GM21367 (cell line): ENCODE measurements at regions not wholly inside any gene's neighbourhood (a gene's known extent, or its start where the extent isn't known, plus 50 kb on each side); places are given as distances from the start of the nearest gene placed in this dataset.

ENCODE experiments used
- ATAC-seq: cut with Tn5 transposase; IDR thresholded peaks from one replicate; pipeline ENCODE4 v1.9.1; 2021; ENCODE audit not compliant: unreplicated experiment

DNA sequence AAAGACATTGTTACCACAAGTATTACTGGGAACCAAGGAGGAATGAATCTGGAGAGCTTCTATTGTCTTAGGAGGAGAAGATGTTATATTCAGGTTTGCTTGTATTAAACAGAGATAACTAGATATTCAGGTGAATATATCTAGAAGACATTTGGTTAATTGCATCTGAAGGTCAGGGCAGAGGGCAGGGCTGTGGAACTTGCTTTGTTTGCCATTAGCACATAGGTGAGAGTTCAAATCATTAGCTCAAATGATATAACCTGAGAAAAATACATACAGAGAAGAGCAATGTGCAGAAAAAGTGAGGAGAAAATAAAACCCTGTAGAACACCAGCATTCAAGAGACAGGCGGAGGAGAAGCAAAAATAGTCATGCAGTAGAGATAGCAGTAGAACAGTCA, 116.8 kb downstream of the DNAJB9 start:
- ATAC-seq, result no peak

DNA sequence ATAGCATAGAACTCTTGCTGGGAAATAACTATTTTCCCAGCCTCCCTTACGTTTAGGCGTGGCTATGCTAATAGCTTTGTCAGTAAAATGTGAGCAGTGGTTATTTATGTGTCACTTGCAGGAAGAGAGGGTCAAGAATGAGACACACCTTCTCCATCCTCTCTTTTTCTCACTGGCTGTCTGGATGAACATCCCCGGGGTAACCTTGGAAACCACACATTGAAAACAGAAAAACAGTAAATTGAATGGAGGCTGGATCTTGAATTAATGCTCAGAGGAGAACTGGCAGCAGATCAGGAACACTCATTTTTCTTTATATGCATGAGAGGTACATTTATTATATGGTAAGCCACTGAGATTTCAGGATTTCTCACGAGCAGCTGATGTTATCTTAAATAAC, 127.6 kb downstream of the DNAJB9 start:
- ATAC-seq, result no peak

DNA sequence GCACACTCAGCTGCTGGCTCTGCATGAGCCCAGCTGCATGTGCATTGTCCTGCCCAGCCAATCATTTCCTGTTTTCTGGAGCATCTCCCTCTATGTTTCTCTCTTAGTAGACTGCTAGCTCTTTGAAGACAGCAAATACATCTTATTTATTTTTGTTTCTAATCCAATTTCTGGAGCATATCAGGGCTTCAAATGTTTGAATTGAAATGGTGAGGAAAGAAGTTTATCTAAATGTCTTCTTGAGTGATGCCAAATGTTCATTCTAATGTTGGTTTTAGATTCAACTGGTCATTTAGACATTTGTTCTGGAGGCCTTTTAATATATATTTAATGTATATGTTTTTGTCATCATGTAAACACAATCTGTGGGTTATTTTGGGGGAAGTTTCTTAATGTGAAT, 141.9 kb downstream of the DNAJB9 start:
- no peak for ATAC-seq

DNA sequence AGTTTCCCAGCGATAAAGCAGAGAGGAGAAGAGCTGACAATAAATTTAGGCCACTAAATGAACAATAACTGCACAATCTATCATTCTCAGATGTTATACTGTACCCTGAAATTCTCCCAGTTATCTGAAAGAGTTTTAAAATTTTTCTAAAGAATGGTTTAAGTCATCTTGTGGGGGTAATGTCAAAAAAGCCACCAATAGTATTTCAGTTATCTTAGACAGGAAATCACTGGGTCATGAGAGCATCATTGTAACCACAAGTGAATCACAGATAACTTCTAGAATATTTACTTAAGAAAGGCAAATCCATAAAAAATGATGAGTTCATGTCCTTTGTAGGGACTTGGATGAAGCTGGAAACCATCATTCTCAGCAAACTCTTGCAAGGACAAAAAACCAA, 147.1 kb downstream of the DNAJB9 start:
- no peak for ATAC-seq

DNA sequence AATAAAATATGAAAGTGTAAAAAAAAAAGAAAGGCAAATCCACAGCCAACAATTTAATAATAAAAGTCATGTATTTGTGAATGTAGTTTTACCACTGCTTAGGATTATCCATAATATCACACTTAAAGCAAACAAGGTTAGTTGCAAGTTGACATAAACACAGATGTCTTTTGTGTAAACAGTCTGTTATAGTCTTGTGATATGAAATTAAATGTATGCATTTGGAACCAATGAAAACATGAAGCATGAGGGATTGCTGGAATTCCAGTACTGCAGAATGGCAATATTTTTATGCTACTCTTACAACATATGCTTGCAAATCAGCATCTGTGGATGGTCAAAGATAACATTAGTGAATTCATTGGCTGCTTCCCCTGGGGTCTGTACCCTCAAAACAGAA, 148.1 kb downstream of the DNAJB9 start:
- no peak for ATAC-seq

DNA sequence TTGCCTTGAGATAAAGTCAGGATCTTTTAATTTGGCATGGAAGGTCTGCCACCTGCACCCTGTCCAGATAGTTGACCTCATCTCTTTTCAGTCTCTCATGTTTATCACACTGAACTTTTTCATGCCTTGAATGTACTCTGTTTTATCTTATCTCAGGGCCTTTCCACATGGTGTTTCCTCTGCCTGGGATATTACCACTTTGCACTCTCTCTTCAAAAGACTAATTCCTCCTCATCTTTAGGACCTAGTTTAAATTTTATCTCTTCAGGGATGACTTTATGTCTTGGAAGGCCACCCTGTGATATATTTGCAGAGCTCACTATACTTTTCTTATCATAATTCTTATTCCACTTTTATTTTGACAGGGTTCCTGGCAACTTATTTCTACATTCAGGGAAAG, 150.0 kb downstream of the DNAJB9 start:
- ATAC-seq, result no peak

DNA sequence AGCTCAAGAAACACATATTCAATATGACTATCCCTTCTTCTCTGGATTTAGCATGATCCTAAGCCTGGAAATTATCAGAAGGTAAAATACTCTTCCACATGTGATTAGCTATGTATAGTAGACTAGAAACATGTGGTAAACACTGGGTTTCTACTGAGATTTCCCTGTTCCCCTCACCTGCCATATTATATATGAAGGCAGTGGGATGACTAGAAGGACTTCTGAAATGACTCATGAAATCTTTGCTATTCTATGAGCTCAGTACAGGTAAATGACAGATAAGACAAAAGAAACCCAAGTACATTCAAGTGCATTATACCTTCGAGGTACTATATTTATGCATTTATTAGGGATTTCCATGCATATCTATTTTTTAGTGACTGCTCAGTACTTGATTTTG, 152.9 kb downstream of the DNAJB9 start:
- no peak for ATAC-seq

DNA sequence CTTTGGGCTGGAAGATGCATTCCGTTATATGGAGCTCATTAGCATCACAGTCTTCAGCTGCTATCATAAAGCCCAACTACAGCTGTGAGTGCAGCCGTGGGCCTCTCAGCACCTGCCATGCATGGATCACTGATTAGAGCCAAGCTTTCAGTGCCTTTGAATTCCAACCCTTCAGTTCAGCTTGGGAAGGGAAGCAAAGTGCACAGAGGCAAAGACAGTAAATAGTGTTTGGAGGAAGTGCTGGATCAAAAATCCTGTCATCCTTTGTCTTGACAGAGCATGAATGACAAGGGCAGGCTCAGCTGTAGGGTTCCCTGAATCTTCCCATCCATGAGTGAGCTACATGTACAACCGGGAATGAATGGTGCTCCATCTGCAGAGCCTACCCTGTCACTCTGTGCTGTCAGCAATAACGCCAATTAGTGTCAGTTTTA, 153.7 kb downstream of the DNAJB9 start:
- no peak for ATAC-seq

DNA sequence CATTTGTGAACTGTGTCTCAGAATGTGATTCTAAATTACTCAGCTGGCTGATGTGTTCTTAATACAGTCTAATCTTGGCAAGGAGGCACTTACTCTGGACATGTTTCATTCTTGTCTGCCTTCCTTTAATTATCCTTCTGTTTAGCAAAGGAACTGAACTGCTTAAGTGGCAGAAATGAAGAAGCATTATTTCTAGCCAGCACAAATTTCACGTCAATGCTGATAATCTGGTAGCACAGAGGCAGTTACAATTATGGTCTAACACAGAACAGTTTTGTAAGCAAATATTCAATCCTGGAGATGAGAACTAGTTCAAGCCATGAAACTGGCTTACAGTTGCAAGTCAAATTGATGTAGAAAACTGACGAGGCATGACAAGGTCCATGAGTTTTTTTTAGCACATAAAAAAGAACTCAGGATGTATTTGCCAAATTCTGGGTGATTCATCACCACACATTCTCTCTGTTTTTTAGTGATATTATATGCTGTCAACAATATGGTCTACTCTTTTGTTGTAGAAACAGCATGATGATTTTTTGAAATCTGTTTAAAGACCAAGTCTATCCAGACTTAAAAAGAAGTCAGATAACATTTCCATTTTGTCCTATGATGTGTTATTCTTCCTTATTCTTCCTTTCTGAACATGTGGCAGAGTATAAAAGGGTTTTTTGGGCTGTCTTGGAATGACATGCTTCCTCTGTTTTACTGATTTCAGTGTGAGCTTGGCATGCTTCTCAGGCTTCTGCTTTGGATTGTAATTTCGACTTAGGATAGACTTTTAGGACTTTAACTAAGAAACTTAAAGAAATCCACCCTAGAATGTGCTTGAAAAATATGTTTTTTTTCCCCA, 154.8 kb downstream of the DNAJB9 start:
- no peak for ATAC-seq

DNA sequence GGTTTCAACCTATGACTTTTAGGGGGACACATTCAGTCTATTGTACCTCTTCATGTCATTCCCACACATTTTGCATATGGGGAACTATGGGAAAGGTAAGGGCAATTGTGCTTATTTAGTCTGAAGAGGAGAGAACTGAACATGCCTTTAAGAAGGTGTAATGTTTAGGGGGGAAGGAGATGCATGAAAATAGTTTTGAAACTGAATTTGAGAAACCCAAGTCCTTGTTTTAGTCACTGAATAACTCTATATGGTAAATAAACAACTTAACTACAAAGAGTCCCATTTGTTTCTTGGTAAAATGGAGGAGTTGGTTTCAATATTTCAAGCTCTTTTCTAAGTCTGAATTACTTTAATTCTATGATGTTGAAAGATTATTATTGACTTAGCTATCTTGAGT, 166.1 kb downstream of the DNAJB9 start:
- ATAC-seq, result no peak

DNA sequence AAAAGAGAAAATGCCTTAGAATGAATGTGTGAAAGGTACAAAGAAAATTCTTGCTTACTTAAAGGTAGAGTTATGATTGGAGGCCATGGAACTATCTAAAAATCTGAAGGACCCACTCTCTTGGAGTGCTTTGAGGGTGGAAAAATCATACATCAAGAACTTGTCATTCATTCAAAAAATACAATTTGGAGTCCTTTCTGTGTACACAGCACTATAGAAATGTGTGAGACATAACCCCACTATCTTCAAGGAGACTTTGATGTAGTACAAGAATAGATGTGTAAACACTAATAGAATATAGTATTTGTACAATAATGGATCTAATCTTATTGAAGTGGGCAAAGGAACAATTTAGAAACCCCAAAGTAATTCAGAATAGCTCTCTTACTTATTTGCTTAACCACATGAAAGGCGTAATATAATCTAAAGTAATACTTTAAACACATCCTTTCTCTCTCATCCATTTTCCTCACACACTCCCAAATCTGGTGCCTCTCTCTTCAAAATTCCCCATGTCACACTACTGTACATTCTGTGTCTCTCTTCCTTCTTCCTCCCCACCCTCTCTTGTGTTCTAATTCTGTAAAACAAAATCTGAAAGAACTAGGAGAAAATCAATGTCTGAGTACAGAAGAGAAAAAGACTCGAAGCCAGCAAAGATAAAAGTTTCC, 166.7 kb downstream of the DNAJB9 start:
- no peak for ATAC-seq

DNA sequence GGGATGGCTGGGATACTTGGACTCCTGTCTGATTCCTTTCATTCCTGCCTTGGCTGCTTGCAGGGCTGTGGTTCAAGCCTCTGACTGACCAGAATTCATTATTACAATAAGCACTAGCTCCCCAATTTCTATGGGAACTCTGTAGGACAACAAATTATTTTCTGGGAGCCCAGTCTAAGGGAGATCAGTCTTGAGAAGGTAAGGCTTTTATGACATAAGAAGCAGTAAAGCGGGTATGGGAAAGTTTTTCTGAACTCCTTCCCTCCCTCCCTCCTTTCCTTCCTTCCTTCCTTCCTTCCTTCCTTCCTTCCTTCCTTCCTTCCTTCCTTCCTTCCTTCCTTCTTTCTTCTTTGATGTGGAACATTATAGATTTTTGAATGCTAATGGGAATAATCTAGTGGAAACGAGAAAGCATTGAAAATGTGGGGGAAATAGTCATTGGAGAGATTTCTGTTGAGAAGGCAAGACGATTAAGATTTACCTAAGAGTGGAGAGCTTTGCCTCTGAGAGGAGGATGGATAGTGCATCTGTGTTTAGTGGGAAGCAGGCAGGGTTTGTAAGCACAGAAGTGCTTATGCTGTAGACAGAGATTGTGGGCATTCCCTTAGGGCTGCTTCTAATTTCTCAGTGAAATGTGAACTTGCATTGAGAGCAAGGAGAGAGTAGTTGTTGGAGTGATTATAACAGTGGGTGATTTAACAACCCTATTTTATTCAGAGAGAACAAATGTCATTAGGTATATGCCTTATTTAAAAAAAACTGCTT, 201.5 kb downstream of the DNAJB9 start:
- ATAC-seq, result no peak

DNA sequence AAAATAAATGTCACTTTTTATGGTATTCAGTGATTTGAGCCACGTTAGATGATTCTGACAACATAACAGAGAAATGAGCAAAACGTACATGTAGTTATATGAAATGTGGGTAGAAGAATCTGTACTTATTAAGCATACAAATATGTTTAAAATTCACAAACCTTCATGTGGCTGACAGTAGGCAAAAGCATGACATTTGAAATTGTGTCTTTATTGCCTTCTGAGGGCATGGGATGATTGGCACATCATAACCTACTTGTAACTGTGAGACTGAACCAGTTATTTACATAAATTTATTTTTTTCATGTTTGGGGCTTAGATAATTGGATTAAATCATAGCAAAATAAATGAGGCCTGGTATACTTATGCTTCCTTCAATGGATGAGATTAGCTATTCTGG, 202.2 kb downstream of the DNAJB9 start:
- ATAC-seq, result no peak

DNA sequence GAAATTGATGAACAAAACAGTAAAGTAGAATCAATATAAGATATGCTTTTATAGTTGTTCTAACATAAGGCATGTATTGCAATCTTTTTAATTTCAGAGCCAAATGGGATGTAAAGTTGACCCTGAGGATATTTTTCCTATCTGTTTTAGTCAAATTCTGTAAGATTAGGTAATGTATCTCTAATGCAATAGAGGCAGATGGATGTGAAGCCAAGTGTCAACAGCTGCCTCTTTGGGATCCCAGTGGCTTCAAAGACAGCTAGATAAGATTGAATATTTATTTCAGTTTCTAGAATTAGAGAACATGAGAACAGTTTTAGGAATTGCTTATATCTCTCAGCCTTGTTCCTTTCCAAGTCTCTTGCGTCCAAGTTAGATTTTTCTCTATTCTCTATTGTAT, 208.3 kb downstream of the DNAJB9 start:
- ATAC-seq, result no peak

DNA sequence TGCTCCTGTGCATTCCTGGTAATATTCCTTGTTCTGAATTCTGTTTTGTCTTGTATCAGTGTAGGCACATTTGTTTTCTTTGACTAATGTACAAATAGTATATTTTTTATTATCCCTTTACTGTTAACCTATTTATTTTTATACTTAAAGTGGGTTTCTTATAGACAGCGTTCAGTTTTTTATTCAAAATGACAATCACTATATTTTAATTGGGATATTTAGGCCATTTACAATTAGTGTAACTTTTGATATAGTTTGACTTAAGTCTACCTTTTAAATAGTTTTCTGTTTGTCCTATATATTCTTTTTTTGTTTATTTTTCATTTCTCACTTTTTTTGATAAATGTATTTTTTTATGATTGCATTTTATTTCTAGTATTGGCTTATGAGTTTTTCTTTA, 219.8 kb downstream of the DNAJB9 start:
- no peak for ATAC-seq

DNA sequence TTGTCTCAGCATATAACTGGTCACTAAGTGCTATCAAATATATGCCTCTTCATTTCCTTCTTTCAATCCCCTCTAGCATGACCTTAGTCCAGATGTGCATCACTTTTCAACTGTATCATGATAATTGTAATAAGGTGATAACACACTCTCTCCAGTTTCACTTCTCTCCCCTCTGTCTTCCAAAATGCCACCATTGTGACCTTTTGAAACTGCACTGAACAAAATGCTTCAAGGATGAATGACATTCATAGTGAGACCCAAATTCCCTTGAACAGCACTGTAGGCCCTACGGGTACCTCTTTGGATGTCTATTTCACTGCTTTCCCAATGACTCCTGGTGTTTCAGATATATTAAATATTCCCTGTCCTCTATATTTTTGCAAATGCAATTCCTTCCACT, 224.8 kb downstream of the DNAJB9 start:
- no peak for ATAC-seq

DNA sequence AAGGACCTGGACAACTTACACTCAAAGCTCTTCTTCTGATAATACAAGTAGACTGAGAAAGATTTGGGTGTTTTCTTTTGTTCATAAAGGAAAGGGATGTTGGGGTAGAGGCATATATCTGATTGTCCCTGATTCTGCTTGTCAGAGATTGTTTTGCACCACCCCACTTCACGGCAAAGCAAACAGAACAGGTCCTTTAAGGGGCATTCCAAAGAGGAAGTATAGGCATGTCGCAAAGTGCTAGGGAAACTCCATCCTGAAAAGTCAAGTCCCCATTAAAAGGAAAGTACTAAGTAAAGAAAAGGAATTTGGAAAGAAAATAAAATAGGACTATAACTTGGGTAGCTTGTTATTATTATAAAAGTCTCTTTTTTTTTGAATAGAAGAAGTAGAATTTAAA, 233.0 kb downstream of the DNAJB9 start:
- ATAC-seq, result no peak

DNA sequence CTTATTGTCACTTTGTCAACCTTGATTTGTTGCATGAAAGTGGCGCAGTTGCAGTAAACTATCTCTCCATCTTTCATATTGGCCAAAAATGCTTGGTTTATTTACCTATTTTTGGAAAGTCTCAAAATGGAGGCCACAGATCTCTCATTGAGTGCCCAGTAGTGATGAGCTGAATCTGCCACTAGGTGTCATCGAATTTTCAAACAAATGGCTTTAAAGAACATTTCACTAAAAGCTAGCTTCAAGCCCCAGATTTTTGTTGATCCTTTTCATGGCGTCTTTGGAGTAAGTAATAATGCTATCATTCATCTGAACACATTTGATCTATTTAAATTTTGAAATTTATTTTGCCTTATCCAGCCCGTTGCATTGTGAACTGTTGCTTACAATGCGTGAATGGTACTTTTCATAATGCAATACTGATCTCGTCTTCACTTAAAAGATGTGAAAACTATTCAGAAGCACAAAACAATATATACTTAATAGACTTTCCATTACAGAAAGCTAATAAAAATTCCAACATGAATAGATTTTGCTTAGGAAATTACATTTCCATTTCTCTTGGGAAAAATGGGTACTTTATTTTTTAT, 236.2 kb downstream of the DNAJB9 start:
- peak; percentile 64 for ATAC-seq

DNA sequence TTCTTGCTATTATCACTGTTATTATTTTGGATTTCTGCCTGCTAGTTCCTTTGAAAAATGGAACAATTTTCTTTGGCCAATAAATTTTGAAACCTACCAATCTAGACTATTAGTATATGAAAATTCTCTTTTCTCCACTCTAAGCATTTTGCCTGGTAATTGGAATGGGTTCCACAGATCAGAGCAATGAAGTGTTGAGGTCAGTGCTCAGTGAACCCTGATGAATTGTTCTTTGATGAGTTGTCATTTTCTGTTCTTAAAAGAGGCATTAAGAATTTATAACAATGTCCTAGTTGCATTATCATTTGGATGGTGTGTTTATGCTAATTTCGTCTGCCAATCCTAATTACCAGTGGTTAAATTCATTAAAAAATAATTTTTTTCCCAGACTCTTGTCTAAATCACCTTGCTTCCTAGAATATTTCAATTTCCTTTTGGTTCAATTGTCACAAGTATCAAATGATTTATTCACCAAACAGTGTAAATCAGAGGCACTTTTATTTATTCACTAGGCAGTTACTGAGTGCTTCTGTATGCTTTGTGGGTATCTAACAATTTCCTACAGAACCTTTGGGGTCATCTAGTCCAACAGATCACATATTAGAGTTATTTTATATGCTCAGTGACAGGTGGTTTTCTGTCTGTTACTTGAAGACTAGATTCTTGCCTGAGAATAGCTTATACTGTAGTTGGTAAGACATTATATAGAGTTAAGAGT, 239.0 kb downstream of the DNAJB9 start:
- no peak for ATAC-seq

DNA sequence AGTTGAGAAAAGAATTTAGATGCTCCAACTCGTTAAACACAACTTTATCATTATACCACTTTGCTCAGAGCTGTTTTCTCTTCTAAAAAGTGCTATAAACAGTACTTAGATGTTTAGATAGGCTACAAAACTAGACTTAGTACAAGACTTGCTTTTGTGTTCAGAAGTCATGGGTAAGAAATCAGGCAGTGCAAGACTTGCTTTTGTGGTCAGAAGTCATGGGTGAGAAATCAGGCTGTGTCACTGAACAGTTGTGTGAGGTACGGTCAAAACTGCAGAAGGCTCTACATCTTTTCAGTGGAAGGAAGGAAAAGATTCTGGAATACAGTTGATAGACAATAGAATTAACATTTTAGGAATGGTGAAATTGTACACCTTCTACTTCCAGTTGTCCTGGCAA, 239.7 kb downstream of the DNAJB9 start:
- ATAC-seq, result no peak
